Esophagus (tissue), 2 donors: ENCODE measurements at regions not wholly inside any gene's neighbourhood (a gene's known extent, or its start where the extent isn't known, plus 50 kb on each side); places are given as distances from the start of the nearest gene placed in this dataset.

ENCODE experiments used
- H3K27ac ChIP-seq, 2 donors: one replicate each; pipeline ENCODE4 v1.5.1; 2013; ENCODE audit warnings: low read depth in 2 of 2, mild to moderate bottlenecking in 2 of 2, inconsistent platforms in 1 of 2, low read length in 1 of 2, moderate library complexity in 1 of 2
- H3K27me3 ChIP-seq, 2 donors: one replicate each; pipeline ENCODE4 v1.6.1; 2013; ENCODE audit warnings: low read length in 2 of 2, control low read depth in 1 of 2, mild to moderate bottlenecking in 1 of 2; ENCODE audit not compliant: insufficient read depth in 2 of 2, control insufficient read depth in 1 of 2
- H3K36me3 ChIP-seq, 2 donors: one replicate each; pipeline ENCODE4 v1.6.1; 2013; ENCODE audit warnings: low read length in 1 of 2; ENCODE audit not compliant: control insufficient read depth in 2 of 2, insufficient read depth in 2 of 2
- H3K4me1 ChIP-seq, 2 donors: one replicate each; pipeline ENCODE4 v1.6.1; 2013; ENCODE audit warnings: low read length in 1 of 2; ENCODE audit not compliant: control insufficient read depth in 2 of 2, insufficient read depth in 2 of 2
- H3K4me3 ChIP-seq, 2 donors: one replicate each; pipeline ENCODE4 v1.5.1; 2013; ENCODE audit warnings: low read length in 2 of 2, mild to moderate bottlenecking in 2 of 2, low read depth in 1 of 2, moderate library complexity in 1 of 2
- H3K9me3 ChIP-seq, 2 donors: one replicate each; pipeline ENCODE4 v1.6.1; 2013; ENCODE audit warnings: mild to moderate bottlenecking in 2 of 2, low read depth in 1 of 2, low read length in 1 of 2, moderate library complexity in 1 of 2; ENCODE audit not compliant: control insufficient read depth in 2 of 2, insufficient read depth in 1 of 2
- whole genome bisulfite sequencing, 2 donors: extraction: QIAGEN DNeasy Blood & Tissue Kit; methylation state at CpG; one replicate each; pipeline ENCODE4 v1.1.7; 2013; 5-methylcytosine and 5-hydroxymethylcytosine counted together
- donor health status: healthy with polysubstance abuse.
- donor health status: Bipolar disorder and iron deficiency.

DNA sequence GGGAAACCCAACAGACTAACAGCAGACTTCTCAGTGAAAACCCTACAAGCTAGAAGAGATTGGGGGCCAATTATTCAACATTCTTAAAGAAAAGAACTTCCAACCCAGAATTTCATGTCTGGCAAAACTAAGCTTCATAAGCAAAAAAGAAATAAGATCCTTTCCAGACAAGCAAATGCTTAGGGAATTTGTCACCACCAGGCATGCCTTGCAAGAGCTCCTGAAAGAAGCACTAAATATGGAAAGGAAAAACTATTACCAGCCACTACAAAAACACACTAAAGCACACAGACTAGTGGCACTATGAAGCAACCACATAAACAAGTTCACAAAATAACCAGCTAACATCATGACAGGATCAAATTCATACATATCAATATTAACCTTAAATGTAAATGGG lies 131.1 kb downstream of the OR2K2 start:
- Histone ChIP-seq H3K27ac (no peak overlapping the region), H3K4me1 (no peaks in the 10 kb centered on the region), H3K36me3 (no peaks in the 10 kb centered on the region), H3K4me3 (no peak overlapping the region), H3K27me3 (no peaks in the 10 kb centered on the region), H3K9me3 (peaks cover 0 to 2% of the 10 kb centered on the region in 2 donors)

DNA sequence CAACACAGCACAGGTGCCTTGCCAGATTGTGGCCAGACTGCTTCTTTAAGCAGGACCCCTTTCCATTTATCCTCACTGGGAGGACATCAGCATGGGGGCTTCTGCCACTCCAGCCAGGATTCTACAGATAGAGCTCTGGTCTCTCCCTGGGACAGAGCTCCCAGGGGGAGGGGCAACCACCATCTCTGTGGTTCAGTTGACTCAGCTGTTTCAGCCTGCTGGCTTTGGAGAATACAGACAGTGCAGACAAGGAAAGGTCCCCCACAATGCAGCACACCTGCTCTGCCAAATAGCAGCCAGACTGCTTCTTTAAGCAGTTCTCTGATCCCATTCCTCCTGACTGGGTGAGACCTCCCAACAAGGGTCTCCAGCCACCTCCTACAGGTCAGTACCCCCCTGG lies 132.8 kb downstream of the OR2K2 start:
- H3K9me3 ChIP-seq: peaks cover 0 to 2% of the 10 kb centered on the region in 2 donors
- no peak overlapping the region for H3K4me3 ChIP-seq
- H3K4me1 ChIP-seq: no peaks in the 10 kb centered on the region
- H3K27ac ChIP-seq: no peak overlapping the region
- H3K36me3 ChIP-seq: no peaks in the 10 kb centered on the region
- no peaks in the 10 kb centered on the region for H3K27me3 ChIP-seq

DNA sequence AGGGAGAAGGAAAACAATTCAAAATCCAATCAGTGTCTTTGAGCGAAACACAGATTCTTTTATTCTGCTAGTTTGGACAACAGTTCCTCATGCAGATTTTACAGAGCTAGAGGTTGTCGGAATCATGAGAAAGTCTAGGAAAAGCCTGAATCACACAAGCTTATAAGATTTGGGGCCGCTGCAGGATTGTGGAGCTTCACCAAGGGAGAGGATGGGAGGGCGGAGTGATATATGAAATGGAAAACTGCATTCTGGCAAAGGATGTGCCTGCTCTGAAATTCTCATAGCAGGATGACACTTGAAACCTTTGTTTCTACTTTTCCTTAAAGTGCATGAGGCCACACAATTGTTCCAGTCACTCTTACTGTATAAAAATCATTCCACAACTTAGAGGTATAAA lies 134.3 kb downstream of the OR2K2 start:
- Histone ChIP-seq H3K4me1 (no peaks in the 10 kb centered on the region), H3K4me3 (no peak overlapping the region), H3K27me3 (no peaks in the 10 kb centered on the region), H3K27ac (no peak overlapping the region), H3K36me3 (no peaks in the 10 kb centered on the region), H3K9me3 (peaks cover 0 to 2% of the 10 kb centered on the region in 2 donors)
- 84% methylated on average over 4 of the region's 4 CpGs for WGBS, 2 donors

DNA sequence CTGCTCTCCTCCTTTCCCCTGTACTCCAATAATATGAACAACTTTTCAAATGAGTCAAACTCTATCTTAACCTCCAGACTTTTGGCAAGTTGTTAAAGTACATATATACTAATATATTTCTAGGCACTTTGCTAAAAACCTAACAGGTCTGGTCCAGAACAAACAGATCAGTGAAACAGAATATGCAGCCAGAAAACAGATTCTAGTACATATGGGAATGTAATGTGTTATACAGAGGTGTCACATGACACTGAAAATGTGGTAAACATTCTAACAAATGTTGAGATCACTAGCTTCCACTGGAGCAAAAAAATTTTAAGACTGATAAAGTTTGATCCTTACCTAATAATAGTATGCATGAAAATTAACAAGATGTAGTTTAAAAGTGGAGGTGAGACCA lies 136.9 kb downstream of the OR2K2 start:
- H3K36me3 ChIP-seq: no peaks in the 10 kb centered on the region
- H3K27ac ChIP-seq: no peak overlapping the region
- H3K4me1 ChIP-seq: no peaks in the 10 kb centered on the region
- no peaks in the 10 kb centered on the region for H3K27me3 ChIP-seq
- H3K9me3 ChIP-seq: peaks cover 0 to 2% of the 10 kb centered on the region in 2 donors
- H3K4me3 ChIP-seq: no peak overlapping the region

DNA sequence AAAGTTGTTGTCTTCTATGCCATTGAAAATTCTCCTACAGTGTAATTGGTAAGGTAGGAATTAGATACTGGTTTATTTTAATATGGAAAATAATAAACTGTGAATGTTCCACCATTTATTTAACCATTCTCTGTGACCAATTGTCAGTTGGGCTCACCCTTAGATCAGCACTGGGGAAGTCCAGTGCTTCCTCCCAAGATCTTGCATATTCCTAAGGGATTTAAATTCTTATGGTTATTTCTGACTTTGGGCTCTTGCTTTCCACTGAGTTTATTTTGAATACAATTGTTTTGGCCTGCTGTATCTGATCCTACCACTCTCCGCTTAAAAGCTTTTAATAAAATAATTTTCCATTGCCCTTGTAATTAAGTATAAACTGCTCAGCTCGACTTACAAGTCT lies 137.4 kb downstream of the OR2K2 start:
- Histone ChIP-seq H3K27ac (no peak overlapping the region), H3K9me3 (no peaks in the 10 kb centered on the region), H3K27me3 (no peaks in the 10 kb centered on the region), H3K4me3 (no peak overlapping the region), H3K4me1 (no peaks in the 10 kb centered on the region), H3K36me3 (no peaks in the 10 kb centered on the region)
- WGBS, 2 donors: 13 to 37% methylated on average over 2 of the region's 2 CpGs

DNA sequence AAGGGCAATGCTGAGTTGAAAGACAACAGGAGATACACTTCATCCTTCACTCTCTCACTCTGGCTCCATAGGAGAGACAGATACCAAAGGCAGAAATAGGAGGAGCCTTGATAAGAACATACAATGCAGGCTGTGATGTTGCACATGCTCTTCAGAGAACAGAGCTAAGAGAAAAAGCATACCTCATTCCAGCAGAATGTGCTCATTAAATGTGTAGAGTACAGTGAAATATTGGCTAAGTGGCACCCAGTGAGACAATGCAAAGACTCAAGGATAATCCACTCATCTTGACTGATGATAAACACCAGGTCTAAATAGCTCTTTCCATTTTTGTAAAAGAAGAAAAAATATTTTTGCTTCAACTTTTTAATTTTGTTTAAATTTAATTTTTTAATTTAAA lies 139.7 kb downstream of the OR2K2 start:
- Histone ChIP-seq H3K27me3 (no peaks in the 10 kb centered on the region), H3K4me1 (no peaks in the 10 kb centered on the region), H3K9me3 (no peaks in the 10 kb centered on the region), H3K27ac (no peak overlapping the region), H3K36me3 (no peaks in the 10 kb centered on the region), H3K4me3 (no peak overlapping the region)

DNA sequence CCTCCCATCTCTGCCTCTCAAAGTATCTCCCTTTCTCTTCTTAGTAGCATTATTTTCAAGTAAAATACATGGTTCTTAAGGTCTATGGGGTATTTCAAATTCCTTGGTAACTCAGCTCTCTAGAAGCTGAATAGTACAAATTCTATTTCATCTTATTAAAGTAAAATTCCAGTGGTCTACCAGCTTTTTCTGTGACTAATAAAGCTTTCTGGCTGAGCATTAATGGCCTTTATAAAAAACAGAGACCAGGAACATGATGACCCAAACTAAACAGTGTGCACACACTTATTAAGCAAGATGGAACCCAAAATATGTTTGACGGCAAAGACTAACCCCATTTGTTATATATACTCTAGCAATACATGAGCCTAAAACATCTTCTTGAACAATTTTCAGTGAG lies 142.6 kb downstream of the OR2K2 start:
- 94 to 97% methylated on average over 1 of the region's 1 CpG for WGBS, 2 donors

DNA sequence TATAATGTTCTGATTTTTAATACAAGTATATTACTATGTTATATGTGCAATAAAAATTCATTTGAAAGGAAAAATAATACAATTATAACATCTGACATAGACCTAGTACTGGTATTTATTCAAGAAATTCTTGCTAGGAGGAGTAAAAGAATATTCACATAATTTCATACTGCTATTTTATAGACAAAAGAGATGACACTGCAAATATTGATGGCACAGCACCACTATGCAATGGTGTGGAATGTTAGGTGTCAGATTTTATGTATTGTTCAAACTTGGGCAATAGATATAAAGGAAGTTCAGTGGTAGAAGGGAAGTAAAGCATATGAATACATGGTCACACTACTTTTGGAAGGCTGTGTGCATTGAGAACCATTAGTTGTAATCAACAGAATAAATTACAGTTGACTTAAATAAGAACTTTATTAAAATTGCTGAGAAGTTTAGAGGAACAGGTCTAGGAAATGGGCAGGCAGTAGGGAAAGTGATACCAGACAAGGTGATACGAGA lies 143.9 kb downstream of the OR2K2 start:
- H3K36me3 ChIP-seq: no peaks in the 10 kb centered on the region
- H3K4me1 ChIP-seq: no peaks in the 10 kb centered on the region
- no peak overlapping the region for H3K27ac ChIP-seq
- no peaks in the 10 kb centered on the region for H3K27me3 ChIP-seq
- 82 to 85% methylated on average over 1 of the region's 1 CpG for WGBS, 2 donors
- no peaks in the 10 kb centered on the region for H3K9me3 ChIP-seq
- no peak overlapping the region for H3K4me3 ChIP-seq

More for the DNA sequence above, 142.6 kb downstream of the OR2K2 start:
- no peak overlapping the region for H3K4me3 ChIP-seq
- no peaks in the 10 kb centered on the region for H3K27me3 ChIP-seq
- no peaks in the 10 kb centered on the region for H3K4me1 ChIP-seq
- H3K9me3 ChIP-seq: no peaks in the 10 kb centered on the region
- no peaks in the 10 kb centered on the region for H3K36me3 ChIP-seq
- H3K27ac ChIP-seq: no peak overlapping the region

DNA sequence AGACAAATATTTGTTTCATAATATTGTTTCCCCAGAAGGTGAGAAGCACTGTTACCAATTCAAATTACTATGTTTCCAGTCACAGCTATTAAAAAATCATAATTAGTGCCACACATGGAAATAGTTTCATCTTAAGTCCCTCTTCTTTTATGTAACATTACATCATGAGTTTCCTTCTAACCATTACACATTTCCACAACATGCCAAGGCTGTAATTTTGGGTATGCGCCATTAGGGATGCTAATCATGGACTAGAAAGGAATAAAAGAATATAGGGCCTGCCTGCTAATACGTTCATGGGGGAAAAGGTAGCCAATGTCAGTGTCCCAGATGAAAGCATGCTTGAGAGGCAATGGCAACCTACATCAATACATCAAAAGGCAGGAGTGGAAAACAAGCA lies 142.5 kb upstream of the LPAR1 start:
- H3K4me3 ChIP-seq: no peak overlapping the region
- H3K27me3 ChIP-seq: no peaks in the 10 kb centered on the region
- H3K27ac ChIP-seq: no peak overlapping the region
- H3K9me3 ChIP-seq: no peaks in the 10 kb centered on the region
- 80% methylated on average over 2 of the region's 2 CpGs for WGBS, 2 donors
- no peaks in the 10 kb centered on the region for H3K4me1 ChIP-seq
- no peaks in the 10 kb centered on the region for H3K36me3 ChIP-seq

DNA sequence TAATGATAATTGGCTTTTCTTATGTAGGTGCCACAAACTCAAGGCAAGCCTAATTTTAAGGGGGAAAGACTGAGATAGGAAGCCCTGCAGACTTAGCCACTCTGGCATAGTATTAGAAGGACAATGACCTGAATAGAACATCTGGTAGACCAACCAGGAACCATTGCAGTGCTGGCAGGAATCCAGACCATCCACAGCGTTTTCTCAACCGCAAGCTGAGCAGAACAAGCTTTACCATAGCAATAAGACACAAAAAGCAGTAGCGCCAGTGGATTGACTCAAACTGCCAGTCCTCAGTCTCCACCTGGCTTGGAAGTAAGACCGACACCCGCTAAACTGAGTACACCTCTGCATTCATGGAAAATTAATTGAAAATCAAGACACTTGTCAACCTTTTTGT lies 141.3 kb upstream of the LPAR1 start:
- H3K36me3 ChIP-seq: no peaks in the 10 kb centered on the region
- no peaks in the 10 kb centered on the region for H3K4me1 ChIP-seq
- WGBS, 2 donors: 66 to 70% methylated on average over 5 of the region's 5 CpGs
- no peak overlapping the region for H3K4me3 ChIP-seq
- no peaks in the 10 kb centered on the region for H3K9me3 ChIP-seq
- no peaks in the 10 kb centered on the region for H3K27me3 ChIP-seq
- no peak overlapping the region for H3K27ac ChIP-seq
